GM12878 (cell line): ENCODE measurements at regions not wholly inside any gene's neighbourhood (a gene's known extent, or its start where the extent isn't known, plus 50 kb on each side); places are given as distances from the start of the nearest gene placed in this dataset.

Experiments used
- ATAC-seq: fragments of 200-7000 bp; cut with Tn5 transposase; 3 replicates; pipeline ENCODE4 v1.9.1; 2020; ENCODE audit warnings: mild to moderate bottlenecking, moderate library complexity
- BruUV-seq: library from RNA; stranded (reverse); fragments of 400-500 nt; replicated peaks from 2 replicates; lab custom pipeline; 2021; lab: Mats Ljungman, UMichigan
- CTCF ChIA-PET: fragments of 300-600 bp; sonication (Branson Sonifier 250); formaldehyde crosslinking; extraction: SDS; loops from one replicate; lab custom pipeline; 2021; ENCODE audit warnings: inconsistent platforms; lab: Yijun Ruan, JAX
- POLR2A ChIA-PET: fragments of 350-600 bp; formaldehyde crosslinking; extraction: SDS; loops from one replicate; lab custom pipeline; 2021; ENCODE audit warnings: inconsistent platforms; lab: Charles Lee
- RAD21 ChIA-PET: fragments of 300-600 bp; sonication (Branson Sonifier 250); formaldehyde crosslinking; loops from one replicate; lab custom pipeline; 2023; ENCODE audit warnings: antibody characterized with exemption; ENCODE audit not compliant: unreplicated experiment; lab: Charles Lee
- SMC1A ChIA-PET: fragments of 300-600 bp; sonication (Branson Sonifier 250); formaldehyde crosslinking; loops from one replicate; lab custom pipeline; 2023; ENCODE audit not compliant: unreplicated experiment, uncharacterized antibody; lab: Charles Lee
- DNase-seq: peaks from one replicate; pipeline ENCODE4 v3.0.0-alpha.2; 2011; ENCODE audit warnings: low read depth, low spot score
- FAIRE-seq: peaks from 3 replicates; lab custom pipeline; 2011; peaks lifted over from hg19 to GRCh38; lab: Jason Lieb, UNC
- H2AFZ ChIP-seq: 2 replicates; pipeline ENCODE4 v1.6.0; 2011; ENCODE audit warnings: low read depth, low read length, control low read depth; ENCODE audit not compliant: control insufficient read depth
- H3K27ac ChIP-seq: 2 replicates; pipeline ENCODE4 v1.5.1; 2011; ENCODE audit warnings: control low read depth; ENCODE audit not compliant: control insufficient read depth, insufficient read depth
- H3K27me3 ChIP-seq, 2 experiments: replicated peaks in 1 of 2; 2 replicates each; pipeline versions ENCODE4 v1.6.0 to v1.6.1; 2011; ENCODE audit warnings: low read length in 1 of 2; ENCODE audit not compliant: control insufficient read depth in 2 of 2, insufficient read depth in 2 of 2
- H3K36me3 ChIP-seq, 2 experiments: 2 replicates each; pipeline ENCODE4 v1.5.1; 2011; ENCODE audit warnings: low read length in 1 of 2; ENCODE audit not compliant: control insufficient read depth in 2 of 2, insufficient read depth in 2 of 2
- H3K4me1 ChIP-seq: 2 replicates; pipeline ENCODE4 v1.6.1; 2011; ENCODE audit warnings: mild to moderate bottlenecking, low read length, moderate library complexity, mixed read lengths; ENCODE audit not compliant: control insufficient read depth, insufficient read depth
- H3K4me2 ChIP-seq: 2 replicates; pipeline ENCODE4 v1.6.0; 2011; ENCODE audit warnings: control low read depth; ENCODE audit not compliant: control insufficient read depth, insufficient read depth
- H3K4me3 ChIP-seq: fragments of 200-600 bp; sonication (generic); 2 replicates; pipeline ENCODE4 v1.5.1; 2016
- H3K79me2 ChIP-seq: 2 replicates; pipeline ENCODE4 v1.6.0; 2011; ENCODE audit warnings: low read length; ENCODE audit not compliant: control insufficient read depth, insufficient read depth
- H3K9ac ChIP-seq: 2 replicates; pipeline ENCODE4 v1.8.0; 2011; ENCODE audit warnings: low read length, control low read depth, mixed read lengths; ENCODE audit not compliant: control insufficient read depth, insufficient read depth
- H3K9me3 ChIP-seq: replicated peaks from 3 replicates; pipeline ENCODE4 v1.5.1; 2011; ENCODE audit warnings: mild to moderate bottlenecking, low read length; ENCODE audit not compliant: control insufficient read depth, insufficient read depth
- H4K20me1 ChIP-seq: 2 replicates; pipeline ENCODE4 v1.6.0; 2011; ENCODE audit not compliant: control insufficient read depth, insufficient read depth
- BMI1 ChIP-seq: fragments of 450-650 bp; IDR thresholded peaks from 2 replicates; pipeline ENCODE4 v1.6.1; 2016; ENCODE audit warnings: mild to moderate bottlenecking, moderate library complexity, borderline replicate concordance
- CHD4 ChIP-seq: fragments of 200-600 bp; sonication (generic); IDR thresholded peaks from 2 replicates; pipeline ENCODE4 v1.6.1; 2016; ENCODE audit warnings: mild to moderate bottlenecking
- EZH2 ChIP-seq: IDR thresholded peaks from 2 replicates; pipeline ENCODE4 v1.6.1; 2012; ENCODE audit warnings: low read depth, mild to moderate bottlenecking, control low read depth, inconsistent platforms, low read length, borderline replicate concordance; ENCODE audit not compliant: control insufficient read depth
- MYB ChIP-seq: fragments of 150-350 bp; IDR thresholded peaks from 2 replicates; pipeline ENCODE4 v1.6.1; 2014; ENCODE audit warnings: mild to moderate bottlenecking, low read depth, low read length, borderline replicate concordance
- PML ChIP-seq: IDR thresholded peaks from 2 replicates; pipeline ENCODE4 v1.6.1; 2012; ENCODE audit warnings: low read length, inconsistent platforms
- RB1 ChIP-seq: fragments of 450-650 bp; formaldehyde crosslinking; IDR thresholded peaks from 2 replicates; pipeline ENCODE4 v1.6.1; 2017; ENCODE audit warnings: mild to moderate bottlenecking, borderline replicate concordance
- RBBP5 ChIP-seq: fragments of 200-600 bp; sonication (generic); conservative IDR thresholded peaks from 2 replicates; pipeline ENCODE4 v1.6.1; 2016
- RFX5 ChIP-seq: IDR thresholded peaks from 2 replicates; pipeline ENCODE4 v1.6.1; 2011; ENCODE audit warnings: low read depth, low read length, improper control_type of control experiment
- SMAD1 ChIP-seq: fragments of 450-650 bp; IDR thresholded peaks from 2 replicates; pipeline ENCODE4 v1.6.1; 2018; ENCODE audit warnings: mild to moderate bottlenecking, low read depth; ENCODE audit not compliant: partially characterized antibody
- STAT1 ChIP-seq: fragments of 450-650 bp; conservative IDR thresholded peaks from 2 replicates; pipeline ENCODE4 v1.6.1; 2014; ENCODE audit warnings: antibody characterized with exemption, mild to moderate bottlenecking
- ZNF622 ChIP-seq: fragments of 450-650 bp; IDR thresholded peaks from 2 replicates; pipeline ENCODE4 v1.6.1; 2017; ENCODE audit warnings: mild to moderate bottlenecking, inconsistent platforms
- WGBS: methylation state at CpG from one replicate; pipeline ENCODE4 v1.1.6; 2016; ENCODE audit warnings: low lambda C conversion rate; ENCODE audit not compliant: insufficient replicate concordance, insufficient coverage; ENCODE audit errors: missing lambda C conversion rate; 5-methylcytosine and 5-hydroxymethylcytosine counted together
- in situ Hi-C: fragments of 300-500 bp; cut with MboI; formaldehyde crosslinking; loops from 9 replicates; pipeline ENCODE4 v1.14.3; 2018; ENCODE audit warnings: mixed read lengths
- intact Hi-C: fragments of 100-400 bp; cut with micrococcal nuclease; formaldehyde crosslinking; loops from one replicate; pipeline ENCODE4 v1.14.2; 2022; ENCODE audit not compliant: unreplicated experiment
- TF ChIP-seq, protein P1 (sequence below), 3 experiments: IDR thresholded peaks in 2 of 3; conservative IDR thresholded peaks in 1 of 3; 2 replicates each; pipeline ENCODE4 v1.5.1; 2011; ENCODE audit warnings: low read depth in 3 of 3, low read length in 3 of 3, mild to moderate bottlenecking in 3 of 3, control low read depth in 2 of 3, moderate library complexity in 2 of 3, inconsistent platforms in 1 of 3, mixed read lengths in 1 of 3; ENCODE audit not compliant: control insufficient read depth in 2 of 3, insufficient read depth in 1 of 3; ENCODE audit errors: extremely low read depth in 1 of 3
- TF ChIP-seq, protein P2 (sequence below): fragments of 450-650 bp; formaldehyde crosslinking; IDR thresholded peaks from 2 replicates; pipeline ENCODE4 v1.4.0; 2020; ENCODE audit warnings: mild to moderate bottlenecking, moderate library complexity
- TF ChIP-seq, protein P3 (sequence below): IDR thresholded peaks from 2 replicates; pipeline ENCODE4 v1.6.1; 2011; ENCODE audit warnings: low read depth, low read length, improper control_type of control experiment, borderline replicate concordance
- TF ChIP-seq, protein P4 (sequence below): fragments of 450-650 bp; IDR thresholded peaks from 2 replicates; pipeline ENCODE4 v1.6.1; 2016; ENCODE audit warnings: mild to moderate bottlenecking

DNA sequence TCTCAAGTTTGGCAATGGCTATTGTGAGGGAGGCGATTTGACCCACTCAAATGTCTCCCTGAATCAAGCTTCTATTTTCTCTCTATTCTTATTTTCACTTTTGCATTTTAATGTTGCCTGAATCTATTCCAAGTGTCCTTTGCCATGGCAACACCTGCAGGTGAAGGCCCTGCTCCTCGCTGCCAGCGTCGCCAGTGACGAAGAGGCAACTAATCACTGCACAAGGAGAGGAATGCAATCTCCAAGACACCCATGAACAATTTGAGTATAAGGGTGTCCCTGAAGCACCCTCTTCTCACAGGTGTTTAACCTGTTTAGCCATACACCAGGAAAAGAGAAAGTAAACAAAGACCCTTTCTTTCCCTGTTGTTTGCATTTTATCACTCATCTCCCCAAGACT, 165.6 kb upstream of the VRK2 start:
- ATAC-seq (no peak), DNase-seq (no peak), FAIRE-seq (no peak)
- Histone ChIP-seq H3K4me1 (peaks cover 39% of the 10 kb centered on the region), H3K9ac (no peak overlapping the region), H3K79me2 (peaks cover 3% of the 10 kb centered on the region), H3K27me3 (no peaks in the 10 kb centered on the region), H4K20me1 (no peaks in the 10 kb centered on the region), H3K27ac (no peak overlapping the region; the same call in 1 of the 2 replicates), H3K9me3 (no peaks in the 10 kb centered on the region), H2AFZ (peak overlapping the region; percentile 57), H3K4me3 (peak overlapping the region; percentile 18; the same call in 1 of the 2 replicates), H3K4me2 (peak overlapping the region; percentile 56), H3K36me3 (no peaks in the 10 kb centered on the region)
- intact Hi-C loops, result loop anchor here (5.0 kb wide), 1 partner anchor 74 kb away; no protein-coding TSS in a partner anchor
- BruUV-seq, result no TSS peak
- POLR2A ChIA-PET, result interaction anchor here (0.6 to 3.6 kb wide), 8 partner anchors 9 to 357 kb away, joined by 3 to 24 read pairs (median 4); no protein-coding TSS in a partner anchor
- SMC1A ChIA-PET, result interaction anchor here (0.8 to 8.1 kb wide), 11 partner anchors 13 to 155 kb away, joined by 3 to 88 read pairs (median 4); no protein-coding TSS in a partner anchor
- WGBS, result 96% methylated on average over 5 of the region's 5 CpGs
- RAD21 ChIA-PET, result interaction anchor here (0.6 to 9.6 kb wide), 8 partner anchors 13 to 161 kb away, joined by 3 to 74 read pairs (median 4); no protein-coding TSS in a partner anchor
- in situ Hi-C loops, result no loop called here
- CTCF ChIA-PET, result interaction anchor here (0.9 to 5.4 kb wide), 8 partner anchors 13 to 567 kb away, joined by 3 to 32 read pairs (median 4); no protein-coding TSS in a partner anchor
- no peak for TF ChIP-seq EZH2
- TF ChIP-seq MYB, result no peak
- no peak for TF ChIP-seq RBBP5
- TF ChIP-seq, protein P1, sequence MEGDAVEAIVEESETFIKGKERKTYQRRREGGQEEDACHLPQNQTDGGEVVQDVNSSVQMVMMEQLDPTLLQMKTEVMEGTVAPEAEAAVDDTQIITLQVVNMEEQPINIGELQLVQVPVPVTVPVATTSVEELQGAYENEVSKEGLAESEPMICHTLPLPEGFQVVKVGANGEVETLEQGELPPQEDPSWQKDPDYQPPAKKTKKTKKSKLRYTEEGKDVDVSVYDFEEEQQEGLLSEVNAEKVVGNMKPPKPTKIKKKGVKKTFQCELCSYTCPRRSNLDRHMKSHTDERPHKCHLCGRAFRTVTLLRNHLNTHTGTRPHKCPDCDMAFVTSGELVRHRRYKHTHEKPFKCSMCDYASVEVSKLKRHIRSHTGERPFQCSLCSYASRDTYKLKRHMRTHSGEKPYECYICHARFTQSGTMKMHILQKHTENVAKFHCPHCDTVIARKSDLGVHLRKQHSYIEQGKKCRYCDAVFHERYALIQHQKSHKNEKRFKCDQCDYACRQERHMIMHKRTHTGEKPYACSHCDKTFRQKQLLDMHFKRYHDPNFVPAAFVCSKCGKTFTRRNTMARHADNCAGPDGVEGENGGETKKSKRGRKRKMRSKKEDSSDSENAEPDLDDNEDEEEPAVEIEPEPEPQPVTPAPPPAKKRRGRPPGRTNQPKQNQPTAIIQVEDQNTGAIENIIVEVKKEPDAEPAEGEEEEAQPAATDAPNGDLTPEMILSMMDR (IDR thresholded peaks at IDR 0.05 in 2 of 3, conservative IDR thresholded peaks at IDR 0.05 in 1 of 3; ENCODE audit: control insufficient read depth in 2 of 3, extremely low read depth in 1 of 3, insufficient read depth in 1 of 3, low read depth in 3 of 3, low read length in 3 of 3), result no peak
- TF ChIP-seq RFX5, result no peak
- TF ChIP-seq STAT1, result no peak
- no peak for TF ChIP-seq BMI1
- TF ChIP-seq, protein P2, sequence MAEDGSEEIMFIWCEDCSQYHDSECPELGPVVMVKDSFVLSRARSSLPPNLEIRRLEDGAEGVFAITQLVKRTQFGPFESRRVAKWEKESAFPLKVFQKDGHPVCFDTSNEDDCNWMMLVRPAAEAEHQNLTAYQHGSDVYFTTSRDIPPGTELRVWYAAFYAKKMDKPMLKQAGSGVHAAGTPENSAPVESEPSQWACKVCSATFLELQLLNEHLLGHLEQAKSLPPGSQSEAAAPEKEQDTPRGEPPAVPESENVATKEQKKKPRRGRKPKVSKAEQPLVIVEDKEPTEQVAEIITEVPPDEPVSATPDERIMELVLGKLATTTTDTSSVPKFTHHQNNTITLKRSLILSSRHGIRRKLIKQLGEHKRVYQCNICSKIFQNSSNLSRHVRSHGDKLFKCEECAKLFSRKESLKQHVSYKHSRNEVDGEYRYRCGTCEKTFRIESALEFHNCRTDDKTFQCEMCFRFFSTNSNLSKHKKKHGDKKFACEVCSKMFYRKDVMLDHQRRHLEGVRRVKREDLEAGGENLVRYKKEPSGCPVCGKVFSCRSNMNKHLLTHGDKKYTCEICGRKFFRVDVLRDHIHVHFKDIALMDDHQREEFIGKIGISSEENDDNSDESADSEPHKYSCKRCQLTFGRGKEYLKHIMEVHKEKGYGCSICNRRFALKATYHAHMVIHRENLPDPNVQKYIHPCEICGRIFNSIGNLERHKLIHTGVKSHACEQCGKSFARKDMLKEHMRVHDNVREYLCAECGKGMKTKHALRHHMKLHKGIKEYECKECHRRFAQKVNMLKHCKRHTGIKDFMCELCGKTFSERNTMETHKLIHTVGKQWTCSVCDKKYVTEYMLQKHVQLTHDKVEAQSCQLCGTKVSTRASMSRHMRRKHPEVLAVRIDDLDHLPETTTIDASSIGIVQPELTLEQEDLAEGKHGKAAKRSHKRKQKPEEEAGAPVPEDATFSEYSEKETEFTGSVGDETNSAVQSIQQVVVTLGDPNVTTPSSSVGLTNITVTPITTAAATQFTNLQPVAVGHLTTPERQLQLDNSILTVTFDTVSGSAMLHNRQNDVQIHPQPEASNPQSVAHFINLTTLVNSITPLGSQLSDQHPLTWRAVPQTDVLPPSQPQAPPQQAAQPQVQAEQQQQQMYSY (CRISPR knock-in tag), result no peak
- no peak for TF ChIP-seq ZNF622
- TF ChIP-seq RB1, result no peak
- no peak for TF ChIP-seq CHD4
- TF ChIP-seq, protein P3, sequence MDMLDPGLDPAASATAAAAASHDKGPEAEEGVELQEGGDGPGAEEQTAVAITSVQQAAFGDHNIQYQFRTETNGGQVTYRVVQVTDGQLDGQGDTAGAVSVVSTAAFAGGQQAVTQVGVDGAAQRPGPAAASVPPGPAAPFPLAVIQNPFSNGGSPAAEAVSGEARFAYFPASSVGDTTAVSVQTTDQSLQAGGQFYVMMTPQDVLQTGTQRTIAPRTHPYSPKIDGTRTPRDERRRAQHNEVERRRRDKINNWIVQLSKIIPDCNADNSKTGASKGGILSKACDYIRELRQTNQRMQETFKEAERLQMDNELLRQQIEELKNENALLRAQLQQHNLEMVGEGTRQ, result no peak
- TF ChIP-seq SMAD1, result no peak
- TF ChIP-seq PML, result no peak
- TF ChIP-seq, protein P4, sequence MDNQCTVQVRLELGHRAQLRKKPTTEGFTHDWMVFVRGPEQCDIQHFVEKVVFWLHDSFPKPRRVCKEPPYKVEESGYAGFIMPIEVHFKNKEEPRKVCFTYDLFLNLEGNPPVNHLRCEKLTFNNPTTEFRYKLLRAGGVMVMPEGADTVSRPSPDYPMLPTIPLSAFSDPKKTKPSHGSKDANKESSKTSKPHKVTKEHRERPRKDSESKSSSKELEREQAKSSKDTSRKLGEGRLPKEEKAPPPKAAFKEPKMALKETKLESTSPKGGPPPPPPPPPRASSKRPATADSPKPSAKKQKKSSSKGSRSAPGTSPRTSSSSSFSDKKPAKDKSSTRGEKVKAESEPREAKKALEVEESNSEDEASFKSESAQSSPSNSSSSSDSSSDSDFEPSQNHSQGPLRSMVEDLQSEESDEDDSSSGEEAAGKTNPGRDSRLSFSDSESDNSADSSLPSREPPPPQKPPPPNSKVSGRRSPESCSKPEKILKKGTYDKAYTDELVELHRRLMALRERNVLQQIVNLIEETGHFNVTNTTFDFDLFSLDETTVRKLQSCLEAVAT, result no peak
